SKM-1 (cell line): ENCODE measurements at regions not wholly inside any gene's neighbourhood (a gene's known extent, or its start where the extent isn't known, plus 50 kb on each side); places are given as distances from the start of the nearest gene placed in this dataset.

Experiments
- DNase-seq: peaks from one replicate; lab custom pipeline; 2025; ENCODE audit not compliant: unreplicated experiment; lab: John Stamatoyannopoulos, UW

GRCh38 chr14:65959563-65960024 is 526.6 kb upstream of the CCDC196 start:
- no peak for DNase-seq

- peak; percentile 1 for DNase-seq
Measured at GRCh38 chr14:65961004-65961403, 525.2 kb upstream of the CCDC196 start.

GRCh38 chr14:65962952-65963351 is 523.2 kb upstream of the CCDC196 start:
- no peak for DNase-seq

- no peak for DNase-seq
Measured at GRCh38 chr14:65964366-65964765, 521.8 kb upstream of the CCDC196 start.

GRCh38 chr14:65966188-65966587 is 520.0 kb upstream of the CCDC196 start:
- DNase-seq = no peak

GRCh38 chr14:65972346-65972870 is 513.8 kb upstream of the CCDC196 start:
- DNase-seq = no peak

GRCh38 chr14:65972891-65973290 is 513.3 kb upstream of the CCDC196 start:
- DNase-seq = no peak

GRCh38 chr14:65975865-65976264 is 510.3 kb upstream of the CCDC196 start:
- DNase-seq = no peak

GRCh38 chr14:65976761-65977404 is 509.3 kb upstream of the CCDC196 start:
- DNase-seq = no peak

GRCh38 chr14:65981192-65981843 is 504.9 kb upstream of the CCDC196 start:
- DNase-seq = no peak

- no peak for DNase-seq
Measured at GRCh38 chr14:65986041-65986440, 500.1 kb upstream of the CCDC196 start.

GRCh38 chr14:65989981-65990380 is 496.2 kb upstream of the CCDC196 start:
- no peak for DNase-seq

- no peak for DNase-seq
Measured at GRCh38 chr14:65991104-65991503, 495.1 kb upstream of the CCDC196 start.

- peak; percentile 1 for DNase-seq
Measured at GRCh38 chr14:65991935-65992334, 494.2 kb upstream of the CCDC196 start.

- DNase-seq = no peak
Measured at GRCh38 chr14:65993103-65993502, 493.1 kb upstream of the CCDC196 start.

GRCh38 chr14:65993996-65994395 is 492.2 kb upstream of the CCDC196 start:
- DNase-seq = no peak

GRCh38 chr14:65997347-65997746 is 488.8 kb upstream of the CCDC196 start:
- no peak for DNase-seq

GRCh38 chr14:65999865-66000264 is 486.3 kb upstream of the CCDC196 start:
- DNase-seq = no peak

- no peak for DNase-seq
Measured at GRCh38 chr14:66000766-66001165, 485.4 kb upstream of the CCDC196 start.

GRCh38 chr14:66001356-66001755 is 484.8 kb upstream of the CCDC196 start:
- DNase-seq = no peak

GRCh38 chr14:66003082-66003730 is 483.0 kb upstream of the CCDC196 start:
- no peak for DNase-seq

- DNase-seq = no peak
Measured at GRCh38 chr14:66005900-66006434, 480.2 kb upstream of the CCDC196 start.
